ENCODE measurements at regions not wholly inside any gene's neighbourhood (a gene's known extent, or its start where the extent isn't known, plus 50 kb on each side); places are given as distances from the start of the nearest gene placed in this dataset.

GRCh38 chr4:169849456-169849855 lies 91.7 kb upstream of the HPF1 start:
- H3K4me1 ChIP-seq, result no peaks in the 10 kb centered on the region
- no peaks in the 10 kb centered on the region for H3K27me3 ChIP-seq (replicated peaks in 1 of 7)
- TF ChIP-seq POLR2A (IDR thresholded peaks at IDR 0.05) (no peak), CTCF (IDR thresholded peaks at IDR 0.05 in 8 of 11, conservative IDR thresholded peaks at IDR 0.05 in 3 of 11) (no peak), POLR2AphosphoS5 (IDR thresholded peaks at IDR 0.05) (no peak)
- no peaks in the 10 kb centered on the region for H3K9me3 ChIP-seq
- DNase-seq, result no peak
- 62 to 73% (median 64%) methylated on average over 2 of the region's 2 CpGs for WGBS, 5 donors
- no peak overlapping the region for H3K4me3 ChIP-seq
- no peaks in the 10 kb centered on the region for H3K36me3 ChIP-seq
- intact Hi-C loops (cut with DNase I; ENCODE audit: low total_unique reads), result no loop called here
- no peak overlapping the region for H3K27ac ChIP-seq

DNA sequence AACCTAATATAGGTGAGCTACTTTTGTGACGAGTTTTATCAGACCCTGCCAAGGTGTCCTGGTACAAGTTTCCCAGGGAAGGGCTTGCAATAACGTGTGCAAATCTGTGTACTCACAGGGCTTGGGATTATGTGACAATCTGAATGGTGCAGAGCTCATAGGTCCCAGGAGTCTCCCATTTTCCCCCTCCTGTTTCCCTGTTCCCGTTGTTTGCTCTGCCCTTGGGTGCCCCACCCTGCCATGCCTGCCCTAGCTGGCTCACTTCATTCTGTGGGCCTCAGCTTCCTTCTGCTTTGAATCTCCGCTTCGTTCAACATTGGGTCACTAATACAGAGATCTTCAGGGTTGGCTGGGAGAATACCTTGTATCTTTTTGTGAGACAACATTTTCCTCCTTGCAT lies 90.3 kb upstream of the HPF1 start:
- no peak for DNase-seq
- 60 to 72% (median 64%) methylated on average over 5 of the region's 5 CpGs for WGBS, 5 donors
- no peaks in the 10 kb centered on the region for H3K27me3 ChIP-seq (replicated peaks in 1 of 7)
- H3K9me3 ChIP-seq, result no peaks in the 10 kb centered on the region
- no peak overlapping the region for H3K4me3 ChIP-seq
- H3K27ac ChIP-seq, result no peak overlapping the region
- intact Hi-C loops (cut with DNase I; ENCODE audit: low total_unique reads), result no loop called here
- H3K4me1 ChIP-seq, result no peaks in the 10 kb centered on the region
- TF ChIP-seq POLR2A (IDR thresholded peaks at IDR 0.05) (no peak), POLR2AphosphoS5 (IDR thresholded peaks at IDR 0.05) (no peak), CTCF (IDR thresholded peaks at IDR 0.05 in 8 of 11, conservative IDR thresholded peaks at IDR 0.05 in 3 of 11) (no peak)
- no peaks in the 10 kb centered on the region for H3K36me3 ChIP-seq

GRCh38 chr4:169847171-169847570 lies 89.4 kb upstream of the HPF1 start:
- no peak overlapping the region for H3K27ac ChIP-seq
- no peak for TF ChIP-seq POLR2A (IDR thresholded peaks at IDR 0.05)
- no peak for TF ChIP-seq POLR2AphosphoS5 (IDR thresholded peaks at IDR 0.05)
- TF ChIP-seq CTCF (IDR thresholded peaks at IDR 0.05 in 8 of 11, conservative IDR thresholded peaks at IDR 0.05 in 3 of 11), result no peak
- no peaks in the 10 kb centered on the region for H3K4me1 ChIP-seq
- WGBS, 5 donors, result 28 to 38% (median 34%) methylated on average over 3 of the region's 3 CpGs
- no peaks in the 10 kb centered on the region for H3K36me3 ChIP-seq
- H3K27me3 ChIP-seq (replicated peaks in 1 of 7), result no peaks in the 10 kb centered on the region
- intact Hi-C loops (cut with DNase I; ENCODE audit: low total_unique reads), result no loop called here
- no peak for DNase-seq
- H3K9me3 ChIP-seq, result no peaks in the 10 kb centered on the region
- H3K4me3 ChIP-seq, result no peak overlapping the region

GRCh38 chr4:169846396-169846795 lies 88.7 kb upstream of the HPF1 start:
- Histone ChIP-seq H3K27ac (no peak overlapping the region), H3K9me3 (no peaks in the 10 kb centered on the region), H3K36me3 (no peaks in the 10 kb centered on the region), H3K4me1 (no peaks in the 10 kb centered on the region), H3K4me3 (no peak overlapping the region), H3K27me3 (replicated peaks in 1 of 7) (no peaks in the 10 kb centered on the region)
- 65 to 88% (median 79%) methylated on average over 2 of the region's 2 CpGs for WGBS, 5 donors
- DNase-seq, result no peak
- intact Hi-C loops (cut with DNase I; ENCODE audit: low total_unique reads), result no loop called here
- no peak for TF ChIP-seq POLR2AphosphoS5 (IDR thresholded peaks at IDR 0.05)
- TF ChIP-seq POLR2A (IDR thresholded peaks at IDR 0.05), result no peak
- TF ChIP-seq CTCF (IDR thresholded peaks at IDR 0.05 in 8 of 11, conservative IDR thresholded peaks at IDR 0.05 in 3 of 11), result no peak

Measured in spleen (tissue), 11 donors.